ENCODE measurements at regions not wholly inside any gene's neighbourhood (a gene's known extent, or its start where the extent isn't known, plus 50 kb on each side); places are given as distances from the start of the nearest gene placed in this dataset.

DNA sequence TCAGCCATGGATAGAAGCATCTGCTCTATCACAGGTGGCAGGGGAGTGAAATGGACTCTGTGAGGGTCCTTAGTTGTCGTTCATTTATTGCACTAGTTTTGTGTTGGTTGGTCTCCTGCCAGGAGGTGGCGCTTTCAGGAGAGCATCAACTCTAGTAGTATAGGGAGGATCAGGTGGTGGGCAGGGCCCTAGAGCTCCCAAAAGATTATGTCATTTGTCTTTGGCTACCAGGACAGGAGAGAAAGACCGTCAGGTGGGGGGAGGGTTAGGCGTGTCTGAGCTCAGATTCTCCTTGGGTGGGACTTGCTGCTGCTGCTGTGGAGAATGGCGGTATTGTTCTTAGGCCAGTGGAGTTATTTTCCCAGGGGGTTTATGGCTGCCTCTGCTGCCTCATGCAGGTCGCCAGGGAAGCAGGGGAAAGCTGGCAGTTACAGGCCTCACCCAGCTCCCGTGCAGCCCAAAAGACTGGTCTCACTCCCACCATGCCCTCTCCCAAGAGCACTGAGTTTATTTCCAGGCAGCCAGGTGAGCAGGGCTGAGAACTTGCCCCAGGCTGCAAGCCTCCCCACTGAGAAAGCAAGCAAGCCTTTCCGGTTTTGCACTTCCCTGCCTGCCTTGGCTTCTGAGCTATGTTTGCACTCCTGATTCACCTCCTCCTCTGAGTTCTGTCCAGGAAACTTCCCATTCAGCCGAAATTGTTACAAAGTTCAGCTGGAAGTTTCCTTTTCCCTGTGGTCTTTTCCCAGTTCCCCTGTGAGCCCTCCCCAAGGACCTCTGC is 317.3 kb downstream of the TAF11L14 start:
- no peak for DNase-seq (ENCODE audit: low read depth in 1 of 2, low spot score in 1 of 2)
- Histone ChIP-seq H3K27me3 (ENCODE audit: insufficient read depth, poor library complexity, severe bottlenecking) (no peaks in the 10 kb centered on the region), H3K4me3 (replicated peaks; ENCODE audit: insufficient read depth, low read length) (no peak overlapping the region), H3K27ac (replicated peaks) (no peak overlapping the region)
- TF ChIP-seq, protein P1, sequence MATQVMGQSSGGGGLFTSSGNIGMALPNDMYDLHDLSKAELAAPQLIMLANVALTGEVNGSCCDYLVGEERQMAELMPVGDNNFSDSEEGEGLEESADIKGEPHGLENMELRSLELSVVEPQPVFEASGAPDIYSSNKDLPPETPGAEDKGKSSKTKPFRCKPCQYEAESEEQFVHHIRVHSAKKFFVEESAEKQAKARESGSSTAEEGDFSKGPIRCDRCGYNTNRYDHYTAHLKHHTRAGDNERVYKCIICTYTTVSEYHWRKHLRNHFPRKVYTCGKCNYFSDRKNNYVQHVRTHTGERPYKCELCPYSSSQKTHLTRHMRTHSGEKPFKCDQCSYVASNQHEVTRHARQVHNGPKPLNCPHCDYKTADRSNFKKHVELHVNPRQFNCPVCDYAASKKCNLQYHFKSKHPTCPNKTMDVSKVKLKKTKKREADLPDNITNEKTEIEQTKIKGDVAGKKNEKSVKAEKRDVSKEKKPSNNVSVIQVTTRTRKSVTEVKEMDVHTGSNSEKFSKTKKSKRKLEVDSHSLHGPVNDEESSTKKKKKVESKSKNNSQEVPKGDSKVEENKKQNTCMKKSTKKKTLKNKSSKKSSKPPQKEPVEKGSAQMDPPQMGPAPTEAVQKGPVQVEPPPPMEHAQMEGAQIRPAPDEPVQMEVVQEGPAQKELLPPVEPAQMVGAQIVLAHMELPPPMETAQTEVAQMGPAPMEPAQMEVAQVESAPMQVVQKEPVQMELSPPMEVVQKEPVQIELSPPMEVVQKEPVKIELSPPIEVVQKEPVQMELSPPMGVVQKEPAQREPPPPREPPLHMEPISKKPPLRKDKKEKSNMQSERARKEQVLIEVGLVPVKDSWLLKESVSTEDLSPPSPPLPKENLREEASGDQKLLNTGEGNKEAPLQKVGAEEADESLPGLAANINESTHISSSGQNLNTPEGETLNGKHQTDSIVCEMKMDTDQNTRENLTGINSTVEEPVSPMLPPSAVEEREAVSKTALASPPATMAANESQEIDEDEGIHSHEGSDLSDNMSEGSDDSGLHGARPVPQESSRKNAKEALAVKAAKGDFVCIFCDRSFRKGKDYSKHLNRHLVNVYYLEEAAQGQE (IDR thresholded peaks at IDR 0.05; ENCODE audit: insufficient replicate concordance, low read depth): no peak

DNA sequence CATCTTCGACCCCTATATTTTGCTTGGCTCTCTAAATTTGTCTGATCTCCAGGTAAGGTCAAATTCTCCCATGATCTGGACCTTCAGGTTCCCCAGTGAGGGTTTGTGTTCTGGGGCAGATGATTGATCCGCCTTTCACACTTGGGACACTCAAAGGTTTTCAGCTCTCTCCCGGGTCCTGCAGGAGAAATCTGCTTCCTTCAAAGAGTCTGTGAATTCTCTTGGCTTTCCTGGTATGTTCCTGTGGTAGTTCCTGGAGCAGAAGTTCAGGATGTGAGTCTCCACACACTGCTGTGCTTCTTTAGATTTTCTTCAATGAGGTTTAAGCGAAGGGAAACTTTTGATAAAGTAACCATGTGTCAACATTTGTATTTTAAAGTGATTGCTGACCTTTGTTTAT is 318.0 kb downstream of the TAF11L14 start:
- no peak overlapping the region for H3K27ac ChIP-seq (replicated peaks)
- TF ChIP-seq, protein P2, sequence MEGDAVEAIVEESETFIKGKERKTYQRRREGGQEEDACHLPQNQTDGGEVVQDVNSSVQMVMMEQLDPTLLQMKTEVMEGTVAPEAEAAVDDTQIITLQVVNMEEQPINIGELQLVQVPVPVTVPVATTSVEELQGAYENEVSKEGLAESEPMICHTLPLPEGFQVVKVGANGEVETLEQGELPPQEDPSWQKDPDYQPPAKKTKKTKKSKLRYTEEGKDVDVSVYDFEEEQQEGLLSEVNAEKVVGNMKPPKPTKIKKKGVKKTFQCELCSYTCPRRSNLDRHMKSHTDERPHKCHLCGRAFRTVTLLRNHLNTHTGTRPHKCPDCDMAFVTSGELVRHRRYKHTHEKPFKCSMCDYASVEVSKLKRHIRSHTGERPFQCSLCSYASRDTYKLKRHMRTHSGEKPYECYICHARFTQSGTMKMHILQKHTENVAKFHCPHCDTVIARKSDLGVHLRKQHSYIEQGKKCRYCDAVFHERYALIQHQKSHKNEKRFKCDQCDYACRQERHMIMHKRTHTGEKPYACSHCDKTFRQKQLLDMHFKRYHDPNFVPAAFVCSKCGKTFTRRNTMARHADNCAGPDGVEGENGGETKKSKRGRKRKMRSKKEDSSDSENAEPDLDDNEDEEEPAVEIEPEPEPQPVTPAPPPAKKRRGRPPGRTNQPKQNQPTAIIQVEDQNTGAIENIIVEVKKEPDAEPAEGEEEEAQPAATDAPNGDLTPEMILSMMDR (IDR thresholded peaks at IDR 0.05; ENCODE audit: insufficient read depth, low read length): no peak
- TF ChIP-seq POLR2AphosphoS5 (IDR thresholded peaks at IDR 0.05; ENCODE audit: low read depth): no peak
- no peak for TF ChIP-seq SPI1 (IDR thresholded peaks at IDR 0.05; ENCODE audit: borderline replicate concordance, low read depth)
- TF ChIP-seq GABPA (IDR thresholded peaks at IDR 0.05; ENCODE audit: low read depth): no peak
- TF ChIP-seq, protein P1 (IDR thresholded peaks at IDR 0.05; ENCODE audit: insufficient replicate concordance, low read depth): no peak
- no peaks in the 10 kb centered on the region for H3K27me3 ChIP-seq (ENCODE audit: insufficient read depth, poor library complexity, severe bottlenecking)
- H3K4me3 ChIP-seq (replicated peaks; ENCODE audit: insufficient read depth, low read length): no peak overlapping the region
- DNase-seq (ENCODE audit: low read depth in 1 of 2, low spot score in 1 of 2): no peak

DNA sequence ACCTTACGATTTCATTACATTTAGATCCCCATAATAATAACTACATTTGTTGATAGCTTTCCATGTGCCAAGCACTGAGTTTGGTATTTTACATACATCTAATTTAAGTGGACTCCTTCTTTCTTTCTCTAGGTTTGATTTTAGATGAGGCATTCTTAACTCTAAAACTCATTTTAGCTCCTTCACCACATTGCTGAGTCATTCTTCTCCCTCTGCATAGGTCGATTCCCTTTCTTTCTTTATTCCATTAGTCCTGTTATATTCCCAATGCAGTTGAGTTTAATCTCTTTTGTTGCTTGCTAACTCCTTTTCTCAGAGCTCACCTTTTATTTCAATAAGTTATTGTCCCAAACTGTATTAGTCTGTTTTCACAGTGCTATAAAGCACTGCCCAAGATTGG is 329.8 kb downstream of the TAF11L14 start:
- H3K4me3 ChIP-seq (replicated peaks; ENCODE audit: insufficient read depth, low read length): no peak overlapping the region
- TF ChIP-seq SPI1 (IDR thresholded peaks at IDR 0.05; ENCODE audit: borderline replicate concordance, low read depth): no peak
- TF ChIP-seq, protein P1 (IDR thresholded peaks at IDR 0.05; ENCODE audit: insufficient replicate concordance, low read depth): no peak
- no peak for TF ChIP-seq POLR2AphosphoS5 (IDR thresholded peaks at IDR 0.05; ENCODE audit: low read depth)
- TF ChIP-seq, protein P2 (IDR thresholded peaks at IDR 0.05; ENCODE audit: insufficient read depth, low read length): no peak
- no peak for TF ChIP-seq GABPA (IDR thresholded peaks at IDR 0.05; ENCODE audit: low read depth)
- no peak overlapping the region for H3K27ac ChIP-seq (replicated peaks)
- no peaks in the 10 kb centered on the region for H3K27me3 ChIP-seq (ENCODE audit: insufficient read depth, poor library complexity, severe bottlenecking)
- DNase-seq (ENCODE audit: low read depth in 1 of 2, low spot score in 1 of 2): no peak

All from HL-60 (cell line).